BLaER1 treated with 17β-estradiol and CSF1 and Interleukin-3, amounts not matched to agents 10 nM and 100 nM (cell line): ENCODE measurements at regions not wholly inside any gene's neighbourhood (a gene's known extent, or its start where the extent isn't known, plus 50 kb on each side); places are given as distances from the start of the nearest gene placed in this dataset.

Experiments
- H3K27ac ChIP-seq, 11 experiments: shearing (Covaris generic); formaldehyde crosslinking; 2 replicates each; pipeline ENCODE4 v1.8.1; 2022
- H3K27me3 ChIP-seq, 11 experiments: shearing (Covaris generic); formaldehyde crosslinking; 2 replicates each; pipeline ENCODE4 v1.8.1; 2022
- H3K36me3 ChIP-seq, 11 experiments: shearing (Covaris generic); formaldehyde crosslinking; 2 replicates each; pipeline ENCODE4 v1.8.1; 2022
- H3K4me1 ChIP-seq, 10 experiments: shearing (Covaris generic); formaldehyde crosslinking; 2 replicates each; pipeline ENCODE4 v1.8.1; 2022
- H3K4me2 ChIP-seq, 11 experiments: shearing (Covaris generic); formaldehyde crosslinking; 2 replicates each; pipeline ENCODE4 v1.8.1; 2022
- H3K4me3 ChIP-seq, 10 experiments: shearing (Covaris generic); formaldehyde crosslinking; 2 replicates each; pipeline ENCODE4 v1.8.1; 2022
- H3K9ac ChIP-seq, 11 experiments: shearing (Covaris generic); formaldehyde crosslinking; 2 replicates each; pipeline ENCODE4 v1.8.1; 2022
- H3K9me3 ChIP-seq, 11 experiments: shearing (Covaris generic); formaldehyde crosslinking; replicated peaks in 1 of 11; 2 replicates each; pipeline ENCODE4 v1.8.1; 2022
- H4K20me1 ChIP-seq, 11 experiments: shearing (Covaris generic); formaldehyde crosslinking; 2 replicates each; pipeline ENCODE4 v1.8.1; 2022
- Cebpa-rat ChIP-seq, 11 experiments: shearing (Covaris generic); IDR thresholded peaks; 2 replicates each; pipeline ENCODE4 v1.8.1; 2022

DNA sequence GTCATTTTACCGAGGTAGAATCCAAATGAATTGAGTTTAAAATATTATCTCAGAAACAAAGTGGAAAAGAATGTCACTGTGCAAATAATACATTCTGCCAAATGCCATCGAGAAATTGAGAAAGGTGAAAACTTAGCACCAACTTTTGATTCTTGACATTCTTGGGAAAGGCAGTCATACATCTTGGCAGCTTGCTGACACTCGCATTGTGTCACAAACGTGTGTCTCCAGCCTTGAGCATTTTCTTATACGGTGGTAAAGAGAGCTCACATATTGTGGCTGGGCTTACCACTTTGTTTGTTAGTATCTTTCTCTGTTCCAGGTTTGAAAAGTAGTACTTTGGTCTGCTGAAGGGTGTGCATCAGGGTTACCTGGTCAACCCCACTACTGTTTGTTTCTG lies 1456.1 kb downstream of the BRINP3 start:
- no peaks in the 10 kb centered on the region for H3K4me1 ChIP-seq

DNA sequence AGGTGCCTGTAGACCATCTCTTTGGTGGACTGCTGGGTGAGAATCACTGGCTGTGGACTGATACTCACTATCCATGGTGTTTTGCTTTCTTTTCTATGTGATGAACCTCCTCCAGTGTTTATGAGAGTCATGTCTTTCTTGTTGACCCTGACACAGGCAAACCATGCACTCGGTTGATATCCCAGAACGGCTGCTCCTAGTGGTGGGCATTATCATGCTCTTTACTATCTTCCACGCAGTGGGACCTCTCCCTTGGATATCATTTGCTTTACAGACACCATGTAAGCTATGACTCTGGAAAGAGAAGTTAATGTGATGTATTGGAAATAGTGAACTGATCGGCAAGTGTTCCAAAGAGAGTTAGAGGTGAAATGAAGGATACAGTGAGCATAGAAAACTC lies 1455.6 kb downstream of the BRINP3 start:
- Histone ChIP-seq H3K27ac (no peak overlapping the region), H3K36me3 (no peaks in the 10 kb centered on the region), H4K20me1 (no peaks in the 10 kb centered on the region), H3K9me3 (no peaks in the 10 kb centered on the region), H3K9ac (no peak overlapping the region), H3K4me2 (no peak overlapping the region), H3K27me3 (no peaks in the 10 kb centered on the region), H3K4me3 (no peak overlapping the region), H3K4me1 (no peaks in the 10 kb centered on the region)
- no peak for TF ChIP-seq Cebpa-rat (IDR thresholded peaks at IDR 0.05)

More for the DNA sequence above, 1456.1 kb downstream of the BRINP3 start:
- H3K27me3 ChIP-seq, result no peaks in the 10 kb centered on the region
- H3K4me2 ChIP-seq, result no peak overlapping the region
- no peak overlapping the region for H3K9ac ChIP-seq
- H3K4me3 ChIP-seq, result no peak overlapping the region
- no peak for TF ChIP-seq Cebpa-rat (IDR thresholded peaks at IDR 0.05)
- no peaks in the 10 kb centered on the region for H4K20me1 ChIP-seq
- no peak overlapping the region for H3K27ac ChIP-seq
- H3K36me3 ChIP-seq, result no peaks in the 10 kb centered on the region
- no peaks in the 10 kb centered on the region for H3K9me3 ChIP-seq

DNA sequence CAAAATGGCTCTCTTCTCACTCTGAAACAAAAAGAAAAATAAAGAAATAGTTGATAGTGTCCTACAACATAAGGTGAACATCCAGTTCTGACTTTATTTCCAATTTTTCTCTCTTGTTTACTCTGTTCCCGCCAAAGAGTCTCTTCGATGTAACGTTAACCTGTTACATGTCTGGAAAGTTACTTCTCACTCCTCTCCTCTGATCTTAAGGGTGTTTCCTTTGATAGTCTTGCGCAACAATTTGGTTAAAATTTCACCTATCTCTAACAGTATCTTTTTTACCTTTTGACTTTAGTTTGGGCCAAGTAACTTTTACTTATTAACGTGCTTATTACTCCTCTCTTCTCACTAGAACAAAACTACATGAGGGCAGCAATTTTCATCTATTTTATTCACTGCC lies 1450.2 kb downstream of the BRINP3 start:
- Histone ChIP-seq H3K36me3 (no peaks in the 10 kb centered on the region), H3K9me3 (no peaks in the 10 kb centered on the region), H3K4me1 (no peaks in the 10 kb centered on the region), H3K27ac (no peak overlapping the region), H4K20me1 (no peaks in the 10 kb centered on the region), H3K4me3 (no peak overlapping the region), H3K27me3 (no peaks in the 10 kb centered on the region), H3K4me2 (no peak overlapping the region), H3K9ac (no peak overlapping the region)
- peak in 7 of 11 experiments; percentile 28 to 94 (median 82); a peak in 11 of 22 replicates for TF ChIP-seq Cebpa-rat (IDR thresholded peaks at IDR 0.05)

DNA sequence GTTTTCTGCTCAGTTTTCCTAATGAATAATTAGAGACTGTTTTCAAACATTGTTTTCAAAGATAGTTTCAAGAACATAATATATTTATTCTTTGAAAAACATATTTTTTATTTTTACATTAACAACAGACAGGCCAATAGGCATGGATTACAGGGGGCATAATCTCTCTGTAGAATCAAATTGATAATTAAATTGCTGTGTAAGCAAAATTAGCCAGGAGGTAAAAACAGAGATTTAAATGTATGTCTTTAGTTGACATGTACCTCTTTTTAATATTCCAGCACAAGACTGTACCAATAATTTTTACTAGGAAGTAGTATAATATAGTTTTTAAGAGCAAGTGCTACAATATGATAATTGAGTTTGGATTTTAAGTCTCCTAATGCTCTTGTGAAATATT lies 1444.5 kb downstream of the BRINP3 start:
- no peak overlapping the region for H3K27ac ChIP-seq
- no peaks in the 10 kb centered on the region for H3K27me3 ChIP-seq
- H3K4me2 ChIP-seq, result no peak overlapping the region
- no peak overlapping the region for H3K4me3 ChIP-seq
- no peaks in the 10 kb centered on the region for H3K4me1 ChIP-seq
- no peak overlapping the region for H3K9ac ChIP-seq
- H4K20me1 ChIP-seq, result no peaks in the 10 kb centered on the region
- no peak for TF ChIP-seq Cebpa-rat (IDR thresholded peaks at IDR 0.05)
- H3K9me3 ChIP-seq, result no peaks in the 10 kb centered on the region
- H3K36me3 ChIP-seq, result no peaks in the 10 kb centered on the region

DNA sequence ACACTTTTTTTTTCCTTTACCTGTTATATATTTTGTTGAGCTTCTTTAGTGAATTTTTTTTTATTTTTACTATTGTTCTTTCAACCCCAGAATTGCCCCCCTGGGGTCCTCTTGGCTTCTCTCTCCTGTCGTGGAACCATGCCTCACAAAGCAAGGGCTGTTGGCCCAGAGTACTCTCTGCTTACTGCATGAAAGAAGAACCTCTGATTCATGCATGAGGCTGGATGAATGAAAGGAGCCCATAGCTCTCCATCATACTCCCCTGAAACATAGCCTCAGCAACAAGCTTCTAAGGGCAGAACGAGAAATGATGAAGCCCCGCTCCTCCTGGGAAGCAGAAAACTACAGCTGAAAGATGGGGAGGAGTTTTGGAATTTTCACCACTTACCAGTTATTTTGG lies 1441.0 kb downstream of the BRINP3 start:
- no peaks in the 10 kb centered on the region for H4K20me1 ChIP-seq
- no peak overlapping the region for H3K4me3 ChIP-seq

DNA sequence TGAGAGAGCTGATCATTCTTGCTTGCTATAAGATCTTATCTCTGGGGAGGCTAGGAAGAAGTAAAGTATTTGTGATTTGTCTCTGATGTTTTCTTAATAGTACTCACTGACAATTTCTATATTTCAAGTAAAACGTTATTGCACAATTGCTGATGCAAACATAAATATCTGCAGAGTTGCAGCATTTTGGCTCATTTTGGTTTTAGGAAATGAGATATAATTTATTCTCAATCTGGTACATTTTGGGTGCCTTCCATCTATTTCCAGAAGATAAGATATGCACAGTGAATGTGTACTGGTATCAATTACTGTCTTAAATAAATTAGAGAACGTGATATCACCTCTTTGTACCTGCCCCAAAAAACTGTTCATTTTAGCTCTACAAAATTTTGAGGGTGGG lies 1431.5 kb downstream of the BRINP3 start:
- H4K20me1 ChIP-seq, result no peaks in the 10 kb centered on the region
- H3K27ac ChIP-seq, result no peak overlapping the region
- no peak overlapping the region for H3K4me2 ChIP-seq
- no peak overlapping the region for H3K9ac ChIP-seq
- H3K27me3 ChIP-seq, result no peaks in the 10 kb centered on the region
- no peak for TF ChIP-seq Cebpa-rat (IDR thresholded peaks at IDR 0.05)
- H3K4me1 ChIP-seq, result no peaks in the 10 kb centered on the region
- H3K4me3 ChIP-seq, result no peak overlapping the region
- H3K9me3 ChIP-seq, result no peaks in the 10 kb centered on the region; a peak in 1 of 22 replicates
- H3K36me3 ChIP-seq, result no peaks in the 10 kb centered on the region

More for the DNA sequence above, 1441.0 kb downstream of the BRINP3 start:
- Histone ChIP-seq H3K4me1 (no peaks in the 10 kb centered on the region), H3K4me2 (no peak overlapping the region), H3K36me3 (no peaks in the 10 kb centered on the region), H3K27me3 (no peaks in the 10 kb centered on the region), H3K9me3 (no peaks in the 10 kb centered on the region), H3K27ac (no peak overlapping the region), H3K9ac (no peak overlapping the region)
- TF ChIP-seq Cebpa-rat (IDR thresholded peaks at IDR 0.05), result no peak

DNA sequence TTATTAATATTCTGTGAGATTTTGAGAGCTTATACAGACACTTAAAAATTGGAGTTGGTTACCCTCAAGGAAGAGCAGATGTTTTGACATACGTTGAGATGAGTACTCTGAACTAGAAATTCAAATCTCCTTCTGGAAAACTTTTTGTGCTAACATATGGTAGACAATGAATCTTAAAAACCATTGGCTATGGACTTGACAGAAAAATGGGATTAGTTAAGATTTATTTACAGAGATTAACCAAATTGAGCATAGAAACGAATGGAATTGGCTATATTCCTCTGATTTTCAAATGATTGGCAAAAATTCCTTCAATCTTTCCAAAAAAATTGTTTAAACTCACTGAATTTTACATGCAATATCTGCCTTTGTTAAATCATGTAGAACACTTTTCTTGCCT lies 1392.9 kb downstream of the BRINP3 start:
- Histone ChIP-seq H3K4me1 (no peaks in the 10 kb centered on the region), H4K20me1 (no peaks in the 10 kb centered on the region), H3K27ac (no peak overlapping the region), H3K4me3 (no peak overlapping the region), H3K27me3 (no peaks in the 10 kb centered on the region), H3K9ac (no peak overlapping the region), H3K4me2 (no peak overlapping the region), H3K36me3 (no peaks in the 10 kb centered on the region), H3K9me3 (no peaks in the 10 kb centered on the region)
- TF ChIP-seq Cebpa-rat (IDR thresholded peaks at IDR 0.05), result no peak

DNA sequence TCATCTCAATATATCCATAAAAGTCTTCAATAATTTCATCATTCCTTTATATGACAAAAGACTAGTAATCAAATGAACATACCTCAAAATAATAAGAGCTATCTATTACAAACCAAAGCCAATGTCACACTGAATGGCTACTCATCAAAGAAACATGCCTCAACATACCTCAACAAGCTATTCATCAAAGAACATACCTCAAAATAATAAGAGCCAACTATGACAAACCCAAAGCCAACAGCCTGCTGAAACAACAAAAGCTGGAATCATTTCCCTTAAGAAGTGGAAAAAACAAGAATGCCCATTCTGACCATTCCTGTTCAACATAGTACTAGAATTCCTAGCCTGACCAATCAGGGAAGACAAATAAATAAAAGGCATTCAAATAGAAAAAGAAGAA lies 1373.7 kb downstream of the BRINP3 start:
- H3K9ac ChIP-seq, result no peak overlapping the region
- H3K4me1 ChIP-seq, result no peaks in the 10 kb centered on the region
- no peaks in the 10 kb centered on the region for H3K36me3 ChIP-seq
- no peaks in the 10 kb centered on the region for H3K27me3 ChIP-seq
- no peak overlapping the region for H3K27ac ChIP-seq
- H3K4me2 ChIP-seq, result no peak overlapping the region
- no peaks in the 10 kb centered on the region for H4K20me1 ChIP-seq
- H3K9me3 ChIP-seq, result no peaks in the 10 kb centered on the region
- no peak for TF ChIP-seq Cebpa-rat (IDR thresholded peaks at IDR 0.05)
- no peak overlapping the region for H3K4me3 ChIP-seq

DNA sequence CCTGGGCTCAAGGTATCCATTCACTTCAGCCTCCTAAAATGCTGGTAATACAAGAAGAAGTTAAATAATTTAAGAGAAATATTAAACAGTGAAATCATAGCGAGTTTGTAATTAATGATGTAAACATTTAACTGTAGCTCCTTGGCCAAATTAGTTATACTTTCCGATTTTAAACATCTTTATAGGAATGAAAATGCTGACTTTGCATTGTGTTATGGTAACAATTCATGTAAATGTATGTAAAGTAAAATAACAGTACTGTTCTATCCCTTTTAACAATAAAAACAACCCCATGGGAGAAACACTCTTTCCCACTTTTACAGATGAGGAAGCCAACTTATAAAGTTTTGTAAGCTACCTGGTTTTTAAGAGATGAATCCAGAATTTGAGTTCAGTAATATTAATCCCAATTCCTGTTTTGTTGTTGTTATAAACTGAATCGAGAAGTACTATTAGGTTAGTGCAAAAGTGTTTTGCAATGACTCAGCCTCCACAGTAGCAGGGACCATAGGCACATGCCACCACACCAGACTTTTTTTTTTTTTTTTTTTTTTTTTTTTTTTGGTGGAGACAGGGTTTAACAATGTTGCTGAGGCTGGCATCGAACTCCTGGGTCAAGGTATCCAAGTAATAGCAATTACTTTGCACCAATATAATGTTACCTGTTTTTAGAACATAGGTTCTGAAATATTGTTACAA lies 1360.4 kb downstream of the BRINP3 start:
- no peak for TF ChIP-seq Cebpa-rat (IDR thresholded peaks at IDR 0.05)

DNA sequence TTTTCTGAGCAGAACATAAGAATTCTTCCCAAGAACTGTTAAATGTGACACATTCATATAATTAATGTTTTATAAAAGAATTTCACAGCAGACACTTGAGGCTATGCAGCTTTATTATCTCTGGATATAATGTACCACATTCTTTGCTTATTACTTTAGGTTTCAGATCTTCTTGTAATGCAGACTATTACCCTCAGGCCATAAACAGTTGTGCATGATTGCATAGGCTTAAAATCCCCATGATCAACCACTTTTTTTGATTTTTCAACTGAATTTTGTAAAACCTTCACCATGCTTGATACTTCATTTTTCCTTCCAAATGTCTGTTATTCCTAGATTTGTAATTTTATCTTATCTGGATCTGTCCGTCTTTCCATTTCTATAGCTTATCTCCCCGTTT lies 1355.7 kb downstream of the BRINP3 start:
- H3K9ac ChIP-seq, result no peak overlapping the region
- H3K36me3 ChIP-seq, result no peaks in the 10 kb centered on the region
- no peaks in the 10 kb centered on the region for H4K20me1 ChIP-seq
- no peak overlapping the region for H3K27ac ChIP-seq
- H3K4me3 ChIP-seq, result no peak overlapping the region
- peaks cover 0 to 6% (median 0%) of the 10 kb centered on the region in 11 experiments; a peak in 1 of 22 replicates for H3K9me3 ChIP-seq
- no peaks in the 10 kb centered on the region for H3K27me3 ChIP-seq
- TF ChIP-seq Cebpa-rat (IDR thresholded peaks at IDR 0.05), result no peak
- no peak overlapping the region for H3K4me2 ChIP-seq
- 0 out of 20 replicates have a peak, but pooled peaks cover 0 to 4% (median 0%) of the 10 kb centered on the region in 10 experiments for H3K4me1 ChIP-seq

More for the DNA sequence above, 1360.4 kb downstream of the BRINP3 start:
- H3K9me3 ChIP-seq, result no peaks in the 10 kb centered on the region
- H4K20me1 ChIP-seq, result no peaks in the 10 kb centered on the region
- H3K27ac ChIP-seq, result no peak overlapping the region
- no peak overlapping the region for H3K9ac ChIP-seq
- H3K4me3 ChIP-seq, result no peak overlapping the region
- H3K27me3 ChIP-seq, result no peaks in the 10 kb centered on the region
- no peak overlapping the region for H3K4me2 ChIP-seq
- no peaks in the 10 kb centered on the region for H3K4me1 ChIP-seq
- no peaks in the 10 kb centered on the region for H3K36me3 ChIP-seq
